NT2/D1 (cell line): ENCODE measurements at regions not wholly inside any gene's neighbourhood (a gene's known extent, or its start where the extent isn't known, plus 50 kb on each side); places are given as distances from the start of the nearest gene placed in this dataset.

ENCODE experiments used
- SUZ12 ChIP-seq: IDR thresholded peaks from 2 replicates; pipeline ENCODE4 v1.6.1; 2011; ENCODE audit not compliant: insufficient read length, insufficient read depth; ENCODE audit errors: extremely low read depth
- YY1 ChIP-seq: IDR thresholded peaks from 2 replicates; pipeline ENCODE4 v1.6.1; 2011; ENCODE audit not compliant: insufficient read length, insufficient read depth
- ZNF274 ChIP-seq: IDR thresholded peaks from 2 replicates; pipeline ENCODE4 v1.6.1; 2011; ENCODE audit warnings: mild to moderate bottlenecking, low read depth, low read length

GRCh38 chr1:164347980-164348379 is 211.0 kb upstream of the PBX1 start:
- TF ChIP-seq YY1 (no peak), ZNF274 (no peak), SUZ12 (no peak)
